GM12873 (cell line): ENCODE measurements at regions not wholly inside any gene's neighbourhood (a gene's known extent, or its start where the extent isn't known, plus 50 kb on each side); places are given as distances from the start of the nearest gene placed in this dataset.

Experiments used
- CTCF ChIP-seq: IDR thresholded peaks from 2 replicates; pipeline ENCODE4 v1.5.1; 2012; ENCODE audit warnings: low read depth, mild to moderate bottlenecking, moderate library complexity, low read length, control low read depth; ENCODE audit not compliant: insufficient read depth; ENCODE audit errors: missing control alignments

GRCh38 chr22:49645257-49645656 lies 182.4 kb downstream of the BRD1 start:
- no peak for TF ChIP-seq CTCF

GRCh38 chr22:49643998-49644397 lies 183.7 kb downstream of the BRD1 start:
- TF ChIP-seq CTCF, result no peak

GRCh38 chr22:49643466-49643865 lies 184.2 kb downstream of the BRD1 start:
- TF ChIP-seq CTCF, result no peak

- TF ChIP-seq CTCF, result no peak
These were observed 184.9 kb downstream of the BRD1 start for GRCh38 chr22:49642741-49643140.

GRCh38 chr22:49642331-49642730 lies 185.3 kb downstream of the BRD1 start:
- no peak for TF ChIP-seq CTCF

- TF ChIP-seq CTCF, result no peak
These were observed 185.8 kb downstream of the BRD1 start for GRCh38 chr22:49641770-49642313.

GRCh38 chr22:49640366-49641095 lies 187.1 kb downstream of the BRD1 start:
- TF ChIP-seq CTCF, result no peak
